ENCODE measurements at regions not wholly inside any gene's neighbourhood (a gene's known extent, or its start where the extent isn't known, plus 50 kb on each side); places are given as distances from the start of the nearest gene placed in this dataset.

- WGBS (ENCODE audit: insufficient coverage) = no CpG with 5 or more reads among the region's 4 CpGs
- Histone ChIP-seq H3K4me3 (ENCODE audit: low read depth, low read length) (no peak overlapping the region), H3K4me1 (ENCODE audit: control insufficient read depth, insufficient read depth, low read length) (peaks cover 49% of the 10 kb centered on the region)
Measured at GRCh38 chr15:63434576-63435186, 53.0 kb upstream of the CA12 start.

GRCh38 chr15:63435204-63435820 lies 53.7 kb upstream of the CA12 start:
- 89% methylated on average over 2 of the region's 9 CpGs for WGBS (ENCODE audit: insufficient coverage)
- Histone ChIP-seq H3K9me3 (ENCODE audit: control insufficient read depth, insufficient read depth, low read length) (no peaks in the 10 kb centered on the region), H3K27me3 (ENCODE audit: control insufficient read depth, insufficient read depth, low read length) (no peaks in the 10 kb centered on the region), H3K4me3 (ENCODE audit: low read depth, low read length) (no peak overlapping the region), H3K4me1 (ENCODE audit: control insufficient read depth, insufficient read depth, low read length) (peaks cover 53% of the 10 kb centered on the region), H3K36me3 (ENCODE audit: control insufficient read depth, insufficient read depth, low read length) (no peaks in the 10 kb centered on the region), H3K27ac (ENCODE audit: low read depth, low read length) (no peak overlapping the region)
- DNase-seq (ENCODE audit: low read depth in 4 of 6, low spot score in 6 of 6) = no peak

More at GRCh38 chr15:63434576-63435186, 53.0 kb upstream of the CA12 start:
- no peaks in the 10 kb centered on the region for H3K36me3 ChIP-seq (ENCODE audit: control insufficient read depth, insufficient read depth, low read length)
- peak in 2 of 6 donors; percentile 44 to 81 for DNase-seq (ENCODE audit: low read depth in 4 of 6, low spot score in 6 of 6)
- no peak overlapping the region for H3K27ac ChIP-seq (ENCODE audit: low read depth, low read length)
- H3K9me3 ChIP-seq (ENCODE audit: control insufficient read depth, insufficient read depth, low read length) = no peaks in the 10 kb centered on the region
- H3K27me3 ChIP-seq (ENCODE audit: control insufficient read depth, insufficient read depth, low read length) = no peaks in the 10 kb centered on the region

GRCh38 chr15:63436341-63436740 lies 54.7 kb upstream of the CA12 start:
- peak overlapping the region; percentile 89 for H3K27ac ChIP-seq (ENCODE audit: low read depth, low read length)
- peaks cover 53% of the 10 kb centered on the region for H3K4me1 ChIP-seq (ENCODE audit: control insufficient read depth, insufficient read depth, low read length)
- WGBS (ENCODE audit: insufficient coverage) = 97% methylated on average over 2 of the region's 2 CpGs
- H3K36me3 ChIP-seq (ENCODE audit: control insufficient read depth, insufficient read depth, low read length) = no peaks in the 10 kb centered on the region
- no peak for DNase-seq (ENCODE audit: low read depth in 4 of 6, low spot score in 6 of 6)
- no peak overlapping the region for H3K4me3 ChIP-seq (ENCODE audit: low read depth, low read length)
- H3K27me3 ChIP-seq (ENCODE audit: control insufficient read depth, insufficient read depth, low read length) = no peaks in the 10 kb centered on the region
- H3K9me3 ChIP-seq (ENCODE audit: control insufficient read depth, insufficient read depth, low read length) = no peaks in the 10 kb centered on the region

GRCh38 chr15:63436872-63437375 lies 55.3 kb upstream of the CA12 start:
- peaks cover 53% of the 10 kb centered on the region for H3K4me1 ChIP-seq (ENCODE audit: control insufficient read depth, insufficient read depth, low read length)
- DNase-seq (ENCODE audit: low read depth in 4 of 6, low spot score in 6 of 6) = peak; percentile 63 to 96 (median 78)
- peak overlapping the region; percentile 89 for H3K27ac ChIP-seq (ENCODE audit: low read depth, low read length)

GRCh38 chr15:63439536-63440264 lies 58.1 kb upstream of the CA12 start:
- WGBS (ENCODE audit: insufficient coverage) = 54% methylated on average over 7 of the region's 7 CpGs
- H3K36me3 ChIP-seq (ENCODE audit: control insufficient read depth, insufficient read depth, low read length) = no peaks in the 10 kb centered on the region
- no peak overlapping the region for H3K27ac ChIP-seq (ENCODE audit: low read depth, low read length)
- peaks cover 43% of the 10 kb centered on the region for H3K4me1 ChIP-seq (ENCODE audit: control insufficient read depth, insufficient read depth, low read length)
- H3K27me3 ChIP-seq (ENCODE audit: control insufficient read depth, insufficient read depth, low read length) = no peaks in the 10 kb centered on the region
- H3K4me3 ChIP-seq (ENCODE audit: low read depth, low read length) = no peak overlapping the region
- DNase-seq (ENCODE audit: low read depth in 4 of 6, low spot score in 6 of 6) = peak in 1 of 6 donors; percentile 65
- no peaks in the 10 kb centered on the region for H3K9me3 ChIP-seq (ENCODE audit: control insufficient read depth, insufficient read depth, low read length)

More at GRCh38 chr15:63436872-63437375, 55.3 kb upstream of the CA12 start:
- Histone ChIP-seq H3K36me3 (ENCODE audit: control insufficient read depth, insufficient read depth, low read length) (no peaks in the 10 kb centered on the region), H3K9me3 (ENCODE audit: control insufficient read depth, insufficient read depth, low read length) (no peaks in the 10 kb centered on the region), H3K27me3 (ENCODE audit: control insufficient read depth, insufficient read depth, low read length) (no peaks in the 10 kb centered on the region), H3K4me3 (ENCODE audit: low read depth, low read length) (no peak overlapping the region)
- WGBS (ENCODE audit: insufficient coverage) = 7% methylated on average over 3 of the region's 3 CpGs

- Histone ChIP-seq H3K9me3 (ENCODE audit: control insufficient read depth, insufficient read depth, low read length) (no peaks in the 10 kb centered on the region), H3K4me1 (ENCODE audit: control insufficient read depth, insufficient read depth, low read length) (peaks cover 37% of the 10 kb centered on the region), H3K27me3 (ENCODE audit: control insufficient read depth, insufficient read depth, low read length) (no peaks in the 10 kb centered on the region), H3K27ac (ENCODE audit: low read depth, low read length) (no peak overlapping the region), H3K36me3 (ENCODE audit: control insufficient read depth, insufficient read depth, low read length) (no peaks in the 10 kb centered on the region), H3K4me3 (ENCODE audit: low read depth, low read length) (no peak overlapping the region)
- DNase-seq (ENCODE audit: low read depth in 4 of 6, low spot score in 6 of 6) = no peak
- WGBS (ENCODE audit: insufficient coverage) = 94% methylated on average over 2 of the region's 3 CpGs
Measured at GRCh38 chr15:63440265-63440648, 58.6 kb upstream of the CA12 start.

- Histone ChIP-seq H3K36me3 (ENCODE audit: control insufficient read depth, insufficient read depth, low read length) (no peaks in the 10 kb centered on the region), H3K27ac (ENCODE audit: low read depth, low read length) (no peak overlapping the region), H3K27me3 (ENCODE audit: control insufficient read depth, insufficient read depth, low read length) (no peaks in the 10 kb centered on the region), H3K4me3 (ENCODE audit: low read depth, low read length) (no peak overlapping the region), H3K9me3 (ENCODE audit: control insufficient read depth, insufficient read depth, low read length) (no peaks in the 10 kb centered on the region), H3K4me1 (ENCODE audit: control insufficient read depth, insufficient read depth, low read length) (peaks cover 32% of the 10 kb centered on the region)
- no peak for DNase-seq (ENCODE audit: low read depth in 4 of 6, low spot score in 6 of 6)
- WGBS (ENCODE audit: insufficient coverage) = 83% methylated on average over 3 of the region's 6 CpGs
Measured at GRCh38 chr15:63440756-63441155, 59.1 kb upstream of the CA12 start.

- 75% methylated on average over 2 of the region's 2 CpGs for WGBS (ENCODE audit: insufficient coverage)
- no peak for DNase-seq (ENCODE audit: low read depth in 4 of 6, low spot score in 6 of 6)
- peaks cover 28% of the 10 kb centered on the region for H3K4me1 ChIP-seq (ENCODE audit: control insufficient read depth, insufficient read depth, low read length)
Measured at GRCh38 chr15:63441266-63441665, 59.6 kb upstream of the CA12 start.

GRCh38 chr15:63442080-63442479 lies 60.4 kb upstream of the CA12 start:
- WGBS (ENCODE audit: insufficient coverage) = 93% methylated on average over 6 of the region's 6 CpGs
- H3K27me3 ChIP-seq (ENCODE audit: control insufficient read depth, insufficient read depth, low read length) = no peaks in the 10 kb centered on the region
- H3K36me3 ChIP-seq (ENCODE audit: control insufficient read depth, insufficient read depth, low read length) = no peaks in the 10 kb centered on the region
- H3K9me3 ChIP-seq (ENCODE audit: control insufficient read depth, insufficient read depth, low read length) = no peaks in the 10 kb centered on the region
- no peak overlapping the region for H3K27ac ChIP-seq (ENCODE audit: low read depth, low read length)
- no peak overlapping the region for H3K4me3 ChIP-seq (ENCODE audit: low read depth, low read length)
- peaks cover 20% of the 10 kb centered on the region for H3K4me1 ChIP-seq (ENCODE audit: control insufficient read depth, insufficient read depth, low read length)
- no peak for DNase-seq (ENCODE audit: low read depth in 4 of 6, low spot score in 6 of 6)

More at GRCh38 chr15:63441266-63441665, 59.6 kb upstream of the CA12 start:
- Histone ChIP-seq H3K36me3 (ENCODE audit: control insufficient read depth, insufficient read depth, low read length) (no peaks in the 10 kb centered on the region), H3K4me3 (ENCODE audit: low read depth, low read length) (no peak overlapping the region), H3K27ac (ENCODE audit: low read depth, low read length) (no peak overlapping the region), H3K27me3 (ENCODE audit: control insufficient read depth, insufficient read depth, low read length) (no peaks in the 10 kb centered on the region), H3K9me3 (ENCODE audit: control insufficient read depth, insufficient read depth, low read length) (no peaks in the 10 kb centered on the region)

Data from spinal cord (tissue), 9 donors.